ENCODE measurements at regions not wholly inside any gene's neighbourhood (a gene's known extent, or its start where the extent isn't known, plus 50 kb on each side); places are given as distances from the start of the nearest gene placed in this dataset.

DNA sequence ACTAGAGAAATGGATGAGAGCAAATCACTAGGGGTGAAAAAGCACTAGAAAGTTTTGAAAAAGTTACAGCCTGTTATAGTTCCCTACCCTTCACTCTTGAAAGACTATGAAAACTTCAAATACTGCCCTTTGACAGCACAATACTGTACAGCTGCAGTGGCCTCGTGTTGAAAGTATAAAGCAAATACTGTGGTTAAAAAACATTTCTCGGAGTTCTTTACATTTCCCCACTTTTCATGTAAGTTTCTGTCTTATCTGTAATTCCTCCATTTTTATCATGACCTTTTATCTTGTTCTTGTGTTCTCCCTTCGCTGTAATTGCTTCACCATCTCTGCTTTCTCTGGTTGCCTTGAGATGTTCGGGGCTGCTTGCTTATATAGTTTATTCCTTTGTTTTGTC lies 423.8 kb upstream of the CFAP20DC start:
- no peak for TF ChIP-seq CTCF (IDR thresholded peaks at IDR 0.05; ENCODE audit: low read length)
- no peak for TF ChIP-seq EZH2phosphoT487 (IDR thresholded peaks at IDR 0.05; ENCODE audit: low read length)
- no peak for TF ChIP-seq EZH2 (optimal IDR thresholded peaks at IDR 0.05; ENCODE audit: low read depth, low read length)

All from MM.1S (cell line).